ENCODE measurements at regions not wholly inside any gene's neighbourhood (a gene's known extent, or its start where the extent isn't known, plus 50 kb on each side); places are given as distances from the start of the nearest gene placed in this dataset.

DNA sequence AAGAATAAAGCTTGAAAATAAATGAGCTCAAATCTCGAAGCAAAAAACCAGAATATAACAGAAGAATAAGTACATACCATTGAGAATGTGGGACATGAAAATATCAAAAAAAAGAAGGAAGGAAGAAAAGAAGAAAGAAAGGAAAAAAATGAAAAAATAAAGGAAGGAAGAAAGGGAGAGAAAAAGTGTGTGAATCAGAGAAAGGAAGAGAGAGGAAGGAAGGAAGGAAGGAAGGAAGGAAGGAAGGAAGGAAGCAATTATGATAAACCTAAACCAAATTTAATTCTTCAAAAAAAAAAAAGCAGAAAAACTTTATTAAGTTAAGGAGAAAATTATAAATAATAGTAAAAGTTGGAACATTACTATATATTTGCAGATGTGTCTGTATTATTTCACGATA is 949.8 kb downstream of the NLGN4X start:
- DNase-seq = no peak

DNA sequence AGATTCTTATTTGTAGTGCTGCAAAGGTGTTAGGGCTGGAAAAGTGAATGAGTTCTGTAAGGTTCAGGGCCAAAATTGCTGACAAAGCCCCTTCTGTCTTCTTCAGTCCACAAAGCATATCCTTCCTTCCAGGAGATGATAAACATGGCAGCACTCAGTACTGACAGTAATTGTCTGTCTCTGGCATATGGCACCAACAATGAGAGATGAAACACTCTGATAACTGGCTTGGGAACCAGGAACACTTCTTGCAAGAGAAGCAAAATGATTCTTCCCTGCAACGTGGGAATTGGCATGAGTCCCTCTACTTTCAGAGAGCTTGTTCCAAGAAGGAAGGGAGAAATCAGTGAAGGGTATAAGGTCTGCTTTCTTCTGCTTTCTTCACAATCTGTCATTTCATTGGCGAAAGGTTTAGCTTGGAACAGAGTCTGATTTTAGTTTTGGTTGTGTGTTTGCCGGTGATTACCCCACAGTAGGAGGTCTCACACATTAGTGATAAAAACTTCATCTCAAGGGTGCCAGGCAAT is 963.3 kb downstream of the NLGN4X start:
- no peak for DNase-seq

DNA sequence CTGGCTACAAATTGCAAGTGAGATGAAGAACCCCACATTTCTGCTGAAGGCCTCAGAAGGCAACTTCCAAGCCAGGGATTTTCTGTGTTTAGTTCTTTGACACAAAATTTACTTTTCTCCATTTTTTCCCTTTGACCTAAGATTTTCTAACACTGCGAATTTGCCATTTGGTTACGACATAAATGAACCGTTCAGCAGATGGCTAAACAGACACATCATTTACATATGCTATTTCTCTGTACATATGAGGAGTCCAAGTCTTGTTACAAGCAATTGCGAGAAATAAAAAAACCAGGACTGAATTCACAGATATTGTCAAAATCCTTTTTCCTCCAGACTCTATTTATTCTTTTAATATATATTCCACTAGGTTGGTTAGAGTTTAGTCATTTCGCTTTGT is 978.6 kb downstream of the NLGN4X start:
- no peak for DNase-seq

DNA sequence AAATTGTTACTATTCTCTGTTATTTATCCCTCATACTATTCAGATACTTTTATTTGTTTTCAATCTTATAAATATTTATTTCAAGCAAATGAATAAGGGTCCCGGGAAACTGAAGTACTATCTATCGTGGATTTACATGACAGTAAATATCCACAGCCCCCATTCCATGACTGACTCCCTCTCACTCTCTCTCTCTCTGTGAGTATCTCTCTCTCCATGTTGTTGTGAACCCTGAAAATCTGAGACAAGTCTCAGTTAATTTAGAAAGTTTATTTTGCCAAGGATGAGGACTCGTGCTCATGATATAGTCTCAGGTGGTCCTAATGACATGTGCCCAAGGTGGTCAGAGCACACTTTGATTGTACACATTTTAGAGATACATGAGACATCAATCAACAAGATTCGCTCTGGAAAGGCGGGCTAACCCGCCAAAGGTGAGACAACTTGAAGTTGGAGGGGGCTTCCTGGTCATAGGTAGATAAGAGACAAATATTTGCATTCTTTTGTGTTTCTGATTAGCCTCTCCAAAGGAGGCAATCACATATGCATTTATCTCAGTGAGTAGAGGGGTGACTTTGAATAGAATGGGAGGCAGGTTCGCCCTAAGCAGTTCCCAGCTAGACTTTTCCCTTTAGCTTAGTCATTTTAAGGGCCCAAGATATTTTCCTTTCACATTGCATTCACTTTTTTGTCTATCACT is 986.4 kb downstream of the NLGN4X start:
- DNase-seq = no peak

DNA sequence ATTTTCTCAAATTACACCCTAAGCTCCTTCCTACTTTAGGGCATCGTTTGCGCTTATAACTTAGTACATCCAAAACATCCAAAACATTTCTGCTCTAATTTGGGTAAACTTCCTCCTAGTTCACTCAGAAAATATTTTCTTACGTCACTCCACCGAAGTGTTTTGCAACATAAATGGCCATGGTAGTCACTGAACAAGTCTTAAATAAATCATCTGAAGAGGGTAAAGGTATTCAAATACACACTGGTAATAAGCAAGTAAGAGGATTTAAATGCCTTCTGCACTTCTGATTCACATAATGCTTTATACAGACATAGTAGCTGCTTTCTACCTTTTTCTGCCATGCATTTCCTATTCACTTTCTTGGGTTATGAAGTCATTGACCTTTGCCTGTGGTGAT is 991.9 kb downstream of the NLGN4X start:
- no peak for DNase-seq

DNA sequence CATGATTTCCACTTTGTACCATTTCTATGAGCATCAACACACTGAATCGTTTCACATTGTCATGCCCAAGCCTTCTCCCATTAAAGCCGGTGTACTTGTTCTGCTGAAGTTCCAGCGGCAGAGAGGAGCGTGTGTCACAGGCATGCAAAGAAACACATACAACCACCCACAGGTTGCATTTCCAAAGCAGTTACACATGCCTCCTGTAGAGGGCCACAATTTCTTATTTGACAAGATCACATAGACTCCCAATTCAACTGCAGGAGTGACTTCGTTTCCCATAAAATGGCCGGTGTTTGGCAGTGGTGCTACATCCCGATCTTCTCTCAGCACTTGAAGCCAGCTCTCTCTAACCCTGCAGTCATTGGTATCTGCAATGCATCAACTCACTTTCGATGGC is 992.6 kb downstream of the NLGN4X start:
- no peak for DNase-seq

DNA sequence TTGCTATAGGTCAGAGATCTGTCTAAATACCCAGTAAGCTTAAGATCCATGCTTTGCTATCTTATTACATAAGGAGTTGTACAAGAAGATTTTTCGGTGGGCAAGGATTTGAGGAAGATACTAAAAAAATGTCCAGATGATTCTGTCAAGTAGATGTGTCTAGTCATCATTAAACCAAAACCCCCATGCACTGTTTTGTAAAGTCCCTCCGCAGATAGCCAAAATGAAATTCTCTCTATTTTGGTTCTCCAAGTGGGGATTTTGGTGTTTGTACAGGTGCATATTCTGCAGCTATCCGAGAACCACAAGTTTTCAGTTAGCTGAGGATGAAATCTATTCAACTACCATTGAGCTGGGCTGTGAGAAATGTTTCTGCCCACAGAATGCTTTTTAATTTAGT is 994.8 kb downstream of the NLGN4X start:
- DNase-seq = no peak

DNA sequence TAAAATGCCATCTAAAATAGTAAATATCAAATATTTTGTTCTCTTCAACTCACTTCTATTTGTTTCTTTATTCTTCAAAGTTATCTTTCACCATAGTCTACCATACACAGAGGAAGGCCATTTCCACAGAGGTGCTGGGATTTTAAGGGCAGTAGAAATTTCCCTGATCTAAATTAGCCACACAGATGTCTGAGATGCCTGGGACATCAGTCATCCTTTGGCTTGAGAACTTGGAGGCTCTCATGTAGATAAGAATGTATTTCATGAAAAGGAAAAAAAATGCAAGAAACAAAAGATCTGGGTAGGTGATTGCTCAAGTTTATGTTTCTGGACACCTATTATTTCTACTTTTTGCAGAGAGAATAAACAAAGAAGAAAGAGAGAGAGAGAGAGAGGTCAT is 1008.2 kb downstream of the NLGN4X start:
- no peak for DNase-seq

DNA sequence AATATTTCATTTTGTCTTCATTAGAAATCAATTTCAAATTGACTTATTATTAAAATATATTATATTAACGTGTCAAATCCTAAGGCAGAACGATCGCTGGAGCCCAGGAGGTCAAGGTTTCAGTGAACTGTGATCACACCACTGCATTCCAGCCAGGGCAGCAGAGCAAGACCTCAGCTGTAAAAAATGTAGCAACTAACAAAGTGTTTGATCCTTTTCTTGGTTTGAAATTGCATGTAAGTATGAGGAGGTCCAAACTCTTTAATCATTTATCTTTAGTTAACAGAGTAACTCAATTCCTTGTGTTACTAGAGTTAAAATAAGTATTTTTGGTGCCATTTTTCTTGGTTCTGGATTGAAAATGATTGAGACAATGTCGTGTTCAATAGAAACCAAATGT is 1033.9 kb downstream of the NLGN4X start:
- DNase-seq = no peak

DNA sequence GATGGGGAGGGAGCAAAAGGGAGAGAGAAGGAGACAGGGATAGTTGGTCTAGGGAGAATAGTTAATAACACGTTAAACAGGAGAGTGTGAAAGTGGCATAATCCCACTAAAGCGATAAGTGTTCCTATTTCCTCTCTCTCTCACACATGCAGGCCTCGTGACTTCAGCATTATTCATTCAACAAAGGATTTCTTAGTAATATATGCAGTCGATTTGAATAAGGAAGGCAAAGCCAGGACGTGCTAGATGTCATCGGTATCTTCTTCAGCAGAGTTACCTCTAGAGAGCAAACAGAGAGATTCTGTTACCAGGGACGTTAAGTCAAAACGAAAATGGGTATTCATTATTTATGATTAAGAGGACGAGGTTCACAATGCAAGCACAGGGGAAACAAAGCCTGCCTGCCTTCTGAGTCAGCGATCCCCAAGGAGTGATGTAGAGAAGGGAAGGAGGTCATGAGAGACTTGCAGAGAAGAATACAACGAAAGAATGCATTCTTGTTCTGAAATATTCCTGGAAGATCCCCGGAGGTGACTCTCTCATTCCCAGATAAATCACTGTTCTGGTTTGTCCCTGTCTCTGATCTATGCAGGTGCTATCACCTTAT is 1048.4 kb downstream of the NLGN4X start:
- DNase-seq = no peak

DNA sequence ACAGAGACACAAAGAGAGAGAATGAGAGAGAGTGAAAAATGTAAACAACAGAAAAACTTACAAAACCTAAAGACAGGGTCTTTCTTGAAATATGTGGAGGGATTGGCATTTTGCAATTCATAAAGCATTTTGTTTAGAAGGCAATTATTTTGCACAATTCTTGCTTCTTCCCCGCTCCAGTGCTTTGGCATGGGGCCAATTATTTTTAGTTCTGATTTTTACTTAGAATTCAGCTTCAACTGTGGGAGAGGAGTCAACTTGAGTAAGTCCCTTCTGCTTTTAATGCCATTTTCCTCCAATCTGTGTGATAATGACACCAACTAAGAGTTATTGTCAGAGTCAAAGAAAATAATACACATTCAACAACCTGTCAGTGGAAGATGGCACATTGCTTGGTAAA is 1051.9 kb downstream of the NLGN4X start:
- DNase-seq = no peak

DNA sequence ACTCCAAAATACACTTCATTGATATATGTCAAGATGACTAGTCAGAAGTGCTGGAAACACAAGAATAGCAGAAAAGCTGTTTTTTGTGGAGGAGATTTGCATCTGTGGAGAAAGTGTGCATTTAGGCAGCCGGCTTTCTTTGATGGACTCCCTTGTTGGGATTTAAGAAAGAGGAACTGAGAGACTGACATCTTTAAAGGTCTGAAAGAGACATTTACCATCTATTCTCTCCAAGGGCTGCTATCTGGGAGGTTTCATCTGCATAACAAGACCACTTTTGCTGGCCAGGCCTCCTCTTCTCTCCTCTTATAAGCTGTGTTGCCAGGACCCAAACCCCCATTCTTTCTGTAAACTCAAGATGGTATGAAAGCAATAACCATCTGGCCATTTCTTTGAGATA is 1065.0 kb downstream of the NLGN4X start:
- no peak for DNase-seq

DNA sequence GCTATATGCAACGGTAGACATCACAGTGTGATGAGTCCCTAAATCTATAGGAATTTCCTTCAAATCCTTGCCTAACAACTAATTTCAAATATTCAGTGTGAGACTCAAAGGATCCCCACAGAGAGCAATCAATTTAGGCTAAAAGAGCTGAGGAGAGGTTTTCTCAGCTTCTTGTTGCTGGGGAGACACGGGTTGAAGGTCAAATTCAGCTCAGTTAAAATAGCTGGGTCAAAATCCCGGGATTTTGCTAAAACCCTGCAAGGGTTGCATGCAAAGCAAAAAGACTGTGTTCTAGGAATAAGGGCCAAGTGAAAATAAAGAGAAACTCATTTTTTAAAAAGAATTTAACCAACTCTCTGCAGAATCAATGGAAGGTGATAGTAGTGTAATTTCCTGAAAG is 1073.4 kb downstream of the NLGN4X start:
- no peak for DNase-seq

DNA sequence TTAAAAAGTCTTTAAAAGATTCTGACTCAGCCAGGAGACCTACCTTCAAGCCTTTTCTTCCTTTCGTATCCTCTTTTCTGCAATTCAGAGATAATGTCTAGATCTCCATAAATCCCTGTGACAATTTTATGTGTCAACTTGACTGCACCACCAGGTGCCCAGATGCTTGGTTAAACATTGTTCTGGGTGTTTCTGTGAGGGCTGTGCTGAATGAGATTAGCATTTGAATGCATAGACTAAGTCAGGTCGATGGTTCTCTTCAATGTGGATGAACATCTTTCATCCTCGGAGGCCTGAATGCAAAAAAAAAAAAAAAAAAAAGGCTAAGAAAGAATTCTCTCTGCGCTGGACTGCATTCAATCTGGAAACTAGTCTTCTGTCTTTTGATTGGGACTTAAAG is 1082.7 kb downstream of the NLGN4X start:
- no peak for DNase-seq

DNA sequence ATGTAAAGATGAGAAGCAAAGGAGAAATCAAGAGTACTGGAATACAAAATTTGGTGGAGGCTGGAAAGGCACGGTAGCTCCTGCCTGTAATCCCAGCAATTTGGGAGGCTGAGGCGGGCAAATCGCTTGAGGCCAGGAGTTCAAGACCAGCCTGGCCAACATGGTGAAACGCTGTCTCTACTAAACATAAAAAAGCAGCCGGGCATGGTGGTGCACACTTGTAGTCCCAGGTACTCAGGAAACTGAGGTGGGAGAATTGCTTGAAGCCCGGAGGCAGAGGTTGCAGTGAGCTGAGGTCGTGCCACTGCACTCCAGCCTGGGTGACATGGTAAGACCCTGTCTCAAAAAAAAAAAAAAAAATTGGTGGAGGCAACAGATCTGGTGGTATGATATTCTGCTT is 1086.0 kb downstream of the NLGN4X start:
- no peak for DNase-seq

DNA sequence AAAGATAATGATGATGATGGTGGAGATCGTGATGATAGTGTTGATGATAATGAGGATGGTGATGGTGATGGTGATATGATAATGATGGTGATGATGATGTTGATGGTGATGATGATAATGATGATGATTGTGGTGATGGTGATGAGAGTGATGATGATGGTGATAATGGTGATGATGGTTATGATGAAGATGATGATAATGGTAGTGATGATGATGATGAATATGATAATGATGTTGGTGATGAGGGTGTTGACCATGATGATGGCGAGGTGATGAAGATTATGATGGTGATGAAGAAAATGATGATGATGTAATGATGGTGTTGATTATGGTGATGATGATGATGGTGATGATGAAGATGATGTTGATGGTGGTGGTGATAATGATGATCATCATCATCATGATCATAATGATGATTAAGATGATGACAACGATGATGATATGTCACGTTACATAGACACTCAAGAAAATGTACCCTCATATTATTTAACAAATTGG is 1106.4 kb downstream of the NLGN4X start:
- no peak for DNase-seq

DNA sequence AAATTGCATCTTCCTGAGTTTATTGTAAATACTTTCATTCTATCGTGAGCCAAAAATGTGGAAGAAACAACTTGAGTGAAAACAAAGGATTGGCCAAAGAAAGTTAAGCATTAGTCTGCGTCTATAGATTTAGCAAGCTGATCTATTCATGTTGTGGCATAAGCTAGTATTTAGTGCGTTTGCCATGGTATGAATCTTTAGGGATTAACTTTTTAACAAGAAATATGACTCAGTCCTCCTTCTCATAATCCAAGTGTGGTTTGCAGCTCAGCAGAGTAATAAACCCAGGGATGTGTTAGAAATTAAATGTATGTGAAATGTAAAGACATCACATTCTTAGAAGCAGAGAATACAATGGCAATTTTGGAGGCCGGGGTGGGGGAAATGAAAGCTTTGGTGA is 1110.9 kb downstream of the NLGN4X start:
- no peak for DNase-seq

DNA sequence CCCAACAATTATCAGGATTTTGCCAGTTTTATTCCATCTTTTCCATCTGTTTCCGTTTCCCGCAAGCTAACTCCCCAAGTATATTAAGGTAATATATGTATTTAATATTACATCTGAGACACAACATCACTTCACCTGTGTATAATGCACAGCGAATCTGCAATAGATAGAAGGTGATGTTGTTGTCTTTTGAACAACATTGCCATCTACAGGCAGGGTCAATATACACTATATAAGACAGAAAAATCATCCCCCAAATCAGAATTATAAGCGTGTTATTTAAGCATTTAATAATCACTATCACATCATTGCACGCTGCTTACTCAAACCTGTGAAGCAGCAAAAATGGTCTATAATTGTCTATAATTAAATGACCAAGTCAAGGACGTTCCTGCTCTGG is 1115.5 kb downstream of the NLGN4X start:
- DNase-seq = no peak

DNA sequence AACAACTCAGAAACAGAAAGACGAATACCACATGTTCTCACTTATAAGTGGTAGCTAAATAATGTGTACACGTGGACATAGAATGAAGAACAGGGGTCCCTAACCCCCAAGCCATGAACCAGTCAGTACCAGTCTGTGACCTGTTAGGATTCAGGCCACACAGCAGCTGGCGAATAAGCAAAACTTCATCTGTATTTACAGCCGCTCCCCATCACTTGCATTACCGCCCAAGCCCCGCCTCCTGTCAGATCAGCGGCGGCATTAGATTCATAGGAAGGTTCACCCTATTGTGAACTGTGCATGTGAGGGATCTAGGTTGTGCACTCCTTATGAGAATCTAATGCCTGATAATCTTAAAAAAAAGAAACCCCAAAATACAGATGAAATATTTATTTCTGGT is 1128.7 kb downstream of the NLGN4X start:
- DNase-seq = no peak

DNA sequence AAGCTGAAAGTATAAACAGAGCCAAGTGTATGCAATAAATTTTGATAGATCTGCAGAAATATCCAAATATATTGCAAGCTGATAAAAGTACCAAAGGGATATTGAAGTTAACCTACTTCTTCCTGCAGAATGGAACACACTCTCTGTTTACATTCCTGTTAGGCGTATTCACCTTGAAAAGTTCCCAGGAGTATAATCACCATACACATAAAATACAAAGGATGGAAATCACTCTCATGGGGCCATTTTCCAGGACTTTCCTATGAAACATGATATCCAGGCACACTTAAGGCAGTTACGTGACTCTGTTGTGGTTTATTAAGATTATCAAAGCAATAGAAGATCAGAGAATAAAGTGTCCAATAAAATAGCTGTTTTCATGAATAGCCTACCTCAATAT is 1142.3 kb downstream of the NLGN4X start:
- DNase-seq = no peak

DNA sequence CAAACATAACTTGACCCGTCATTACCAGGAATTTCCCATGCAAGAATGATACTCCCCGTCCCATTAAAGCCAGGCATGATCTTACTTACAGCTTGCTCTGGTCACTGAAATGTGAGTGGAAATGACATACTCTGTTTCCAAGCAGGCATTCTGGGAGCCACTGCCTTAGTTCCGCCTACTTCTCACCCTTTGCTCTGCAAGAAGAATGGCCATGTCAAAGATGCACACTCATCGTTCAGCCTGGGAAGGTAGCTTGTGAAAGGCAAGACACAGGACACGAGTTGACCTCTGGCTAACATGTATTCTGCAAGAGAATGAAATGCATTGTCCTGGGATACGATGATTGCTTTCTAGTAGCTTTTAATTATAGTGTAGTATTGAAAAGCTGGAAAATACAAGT is 1144.4 kb downstream of the NLGN4X start:
- DNase-seq = no peak

DNA sequence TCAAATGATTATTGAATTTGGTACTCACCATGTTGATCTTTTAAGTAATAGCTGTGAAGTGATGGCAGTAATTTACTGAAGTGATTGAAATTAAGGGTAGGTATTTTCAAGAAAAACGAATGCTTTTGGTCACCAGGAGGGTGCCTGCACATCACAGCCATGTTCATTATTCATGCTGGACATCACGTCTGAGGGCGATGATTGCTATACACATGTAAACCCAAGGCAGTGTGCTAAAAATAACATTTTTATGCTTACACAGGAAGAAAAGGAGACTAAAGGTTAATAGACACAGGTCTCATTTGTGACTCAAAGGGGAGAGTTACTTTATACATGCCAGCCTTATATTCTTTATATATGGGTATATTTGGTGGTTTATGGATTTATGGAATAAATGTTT is 1146.0 kb downstream of the NLGN4X start:
- DNase-seq = no peak

DNA sequence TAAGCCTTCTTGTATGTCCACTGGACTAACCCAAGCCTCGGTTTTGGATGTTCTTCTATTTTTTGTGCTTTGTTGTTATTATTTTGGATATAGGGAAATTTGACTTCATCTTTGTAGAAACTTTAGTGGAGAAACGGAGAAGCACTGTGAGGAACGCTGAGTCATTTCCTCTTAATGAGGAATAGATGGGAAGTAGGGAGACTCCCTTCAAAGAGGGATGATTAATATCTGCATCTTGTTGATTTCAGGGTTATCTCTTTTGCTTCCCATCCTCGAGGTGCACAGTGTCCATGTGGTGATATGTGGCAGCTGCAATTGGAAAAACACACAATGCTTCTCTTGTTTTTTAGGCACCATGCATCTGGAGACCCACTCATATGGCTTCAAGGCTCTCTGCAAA is 1147.9 kb downstream of the NLGN4X start:
- DNase-seq = no peak

DNA sequence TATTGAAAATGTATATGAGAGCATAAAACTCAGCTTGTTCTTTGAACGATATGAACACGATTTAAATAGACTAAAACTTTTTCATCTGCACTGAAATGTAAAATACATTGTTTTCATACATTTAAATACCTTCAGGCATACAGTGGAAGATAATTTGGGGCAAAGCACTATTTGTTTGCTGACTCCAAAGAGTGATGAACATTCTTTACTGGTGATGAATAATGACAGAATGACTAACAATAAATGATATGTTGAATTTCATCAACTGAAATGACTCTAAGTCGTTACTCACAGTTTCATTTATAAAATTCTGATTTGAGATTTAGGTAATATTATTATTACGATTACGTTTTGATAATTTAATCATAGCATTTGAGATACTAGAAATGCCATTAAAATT is 1160.1 kb downstream of the NLGN4X start:
- DNase-seq = no peak

DNA sequence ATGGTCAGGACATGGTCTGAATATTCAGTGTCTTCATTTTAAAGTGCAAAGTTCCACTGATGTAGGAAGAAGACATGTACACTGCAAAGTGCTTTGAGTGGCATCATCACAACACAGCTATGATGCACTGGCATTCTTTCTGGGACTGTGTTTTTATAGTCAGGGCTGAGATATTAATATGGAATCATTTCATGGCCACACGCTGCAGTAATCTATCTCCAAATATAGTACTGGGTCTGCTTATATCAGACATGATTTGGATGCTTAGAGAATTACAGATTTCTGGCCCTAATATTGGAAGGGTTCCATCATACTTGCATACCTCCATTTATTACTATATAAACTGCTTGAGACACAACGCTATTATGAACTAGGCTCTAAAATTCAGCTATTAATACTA is 1170.9 kb downstream of the NLGN4X start:
- no peak for DNase-seq
